ENCODE measurements at regions not wholly inside any gene's neighbourhood (a gene's known extent, or its start where the extent isn't known, plus 50 kb on each side); places are given as distances from the start of the nearest gene placed in this dataset.

- no peaks in the 10 kb centered on the region for H3K9me3 ChIP-seq (ENCODE audit: control extremely low read depth in 1 of 5, control insufficient read depth in 4 of 5, insufficient read depth in 2 of 5, low read depth in 1 of 5, low read length in 4 of 5)
- no peaks in the 10 kb centered on the region for H3K27me3 ChIP-seq (replicated peaks in 2 of 5; ENCODE audit: control insufficient read depth in 4 of 5, insufficient read depth in 5 of 5, low read length in 4 of 5)
- WGBS (ENCODE audit: insufficient coverage): 60% methylated on average over 1 of the region's 3 CpGs
- no peaks in the 10 kb centered on the region for H3K36me3 ChIP-seq (ENCODE audit: control insufficient read depth in 4 of 4, insufficient read depth in 4 of 4, low read length in 3 of 4)
- H3K4me3 ChIP-seq (ENCODE audit: control insufficient read depth in 1 of 7, extremely low read depth in 1 of 7, insufficient read depth in 4 of 7, low read depth in 2 of 7, low read length in 6 of 7): no peak overlapping the region
- peak; percentile 32 to 62 (median 56) for DNase-seq
- POLR2A ChIA-PET: no interaction called here
- H3K4me1 ChIP-seq (ENCODE audit: control extremely low read depth in 1 of 4, control insufficient read depth in 4 of 4, insufficient read depth in 4 of 4, low read length in 3 of 4): peaks cover 0 to 14% (median 7%) of the 10 kb centered on the region in 4 experiments
- H3K27ac ChIP-seq (ENCODE audit: insufficient read depth in 1 of 2, low read depth in 1 of 2, low read length in 2 of 2, poor library complexity in 1 of 2, severe bottlenecking in 2 of 2): no peak overlapping the region
- CTCF ChIA-PET: interaction anchor here (0.7 to 1.5 kb wide), 3 partner anchors 14 to 597 kb away, joined by 3 to 5 read pairs (median 4); no protein-coding TSS in a partner anchor
Observed at GRCh38 chr14:86057018-86057667, 527.2 kb downstream of the FLRT2 start.

GRCh38 chr14:86055512-86056075 is 525.6 kb downstream of the FLRT2 start:
- DNase-seq: peak in 2 of 3 donors; percentile 28 to 44
- POLR2A ChIA-PET: no interaction called here

GRCh38 chr14:86052868-86053267 is 522.9 kb downstream of the FLRT2 start:
- no peak for DNase-seq
- ChIA-PET CTCF (interaction anchor here (1.0 kb wide), 1 partner anchor 14 kb away, joined by 3 read pairs; no protein-coding TSS in a partner anchor), POLR2A (no interaction called here)
- WGBS (ENCODE audit: insufficient coverage): no CpG with 5 or more reads among the region's 1 CpG
- no peaks in the 10 kb centered on the region for H3K27me3 ChIP-seq (replicated peaks in 2 of 5; ENCODE audit: control insufficient read depth in 4 of 5, insufficient read depth in 5 of 5, low read length in 4 of 5)
- peaks cover 0 to 2% (median 0%) of the 10 kb centered on the region in 4 experiments for H3K4me1 ChIP-seq (ENCODE audit: control extremely low read depth in 1 of 4, control insufficient read depth in 4 of 4, insufficient read depth in 4 of 4, low read length in 3 of 4)
- H3K9me3 ChIP-seq (ENCODE audit: control extremely low read depth in 1 of 5, control insufficient read depth in 4 of 5, insufficient read depth in 2 of 5, low read depth in 1 of 5, low read length in 4 of 5): peaks cover 0 to 2% (median 0%) of the 10 kb centered on the region in 5 experiments
- H3K36me3 ChIP-seq (ENCODE audit: control insufficient read depth in 4 of 4, insufficient read depth in 4 of 4, low read length in 3 of 4): no peaks in the 10 kb centered on the region
- H3K27ac ChIP-seq (ENCODE audit: insufficient read depth in 1 of 2, low read depth in 1 of 2, low read length in 2 of 2, poor library complexity in 1 of 2, severe bottlenecking in 2 of 2): no peak overlapping the region
- no peak overlapping the region for H3K4me3 ChIP-seq (ENCODE audit: control insufficient read depth in 1 of 7, extremely low read depth in 1 of 7, insufficient read depth in 4 of 7, low read depth in 2 of 7, low read length in 6 of 7)

More at GRCh38 chr14:86055512-86056075, 525.6 kb downstream of the FLRT2 start:
- Histone ChIP-seq H3K4me1 (ENCODE audit: control extremely low read depth in 1 of 4, control insufficient read depth in 4 of 4, insufficient read depth in 4 of 4, low read length in 3 of 4) (peaks cover 0 to 2% (median 0%) of the 10 kb centered on the region in 4 experiments), H3K27ac (ENCODE audit: insufficient read depth in 1 of 2, low read depth in 1 of 2, low read length in 2 of 2, poor library complexity in 1 of 2, severe bottlenecking in 2 of 2) (no peak overlapping the region), H3K4me3 (ENCODE audit: control insufficient read depth in 1 of 7, extremely low read depth in 1 of 7, insufficient read depth in 4 of 7, low read depth in 2 of 7, low read length in 6 of 7) (no peak overlapping the region), H3K36me3 (ENCODE audit: control insufficient read depth in 4 of 4, insufficient read depth in 4 of 4, low read length in 3 of 4) (no peaks in the 10 kb centered on the region), H3K27me3 (replicated peaks in 2 of 5; ENCODE audit: control insufficient read depth in 4 of 5, insufficient read depth in 5 of 5, low read length in 4 of 5) (no peaks in the 10 kb centered on the region), H3K9me3 (ENCODE audit: control extremely low read depth in 1 of 5, control insufficient read depth in 4 of 5, insufficient read depth in 2 of 5, low read depth in 1 of 5, low read length in 4 of 5) (no peaks in the 10 kb centered on the region)
- 59% methylated on average over 2 of the region's 3 CpGs for whole genome bisulfite sequencing (ENCODE audit: insufficient coverage)
- CTCF ChIA-PET: interaction anchor here (1.0 kb wide), 1 partner anchor 598 kb away, joined by 3 read pairs; no protein-coding TSS in a partner anchor

GRCh38 chr14:86050757-86051156 is 520.8 kb downstream of the FLRT2 start:
- Histone ChIP-seq H3K4me3 (ENCODE audit: control insufficient read depth in 1 of 7, extremely low read depth in 1 of 7, insufficient read depth in 4 of 7, low read depth in 2 of 7, low read length in 6 of 7) (no peak overlapping the region), H3K4me1 (ENCODE audit: control extremely low read depth in 1 of 4, control insufficient read depth in 4 of 4, insufficient read depth in 4 of 4, low read length in 3 of 4) (peaks cover 0 to 2% (median 0%) of the 10 kb centered on the region in 4 experiments), H3K9me3 (ENCODE audit: control extremely low read depth in 1 of 5, control insufficient read depth in 4 of 5, insufficient read depth in 2 of 5, low read depth in 1 of 5, low read length in 4 of 5) (peaks cover 0 to 8% (median 0%) of the 10 kb centered on the region in 5 experiments), H3K27me3 (replicated peaks in 2 of 5; ENCODE audit: control insufficient read depth in 4 of 5, insufficient read depth in 5 of 5, low read length in 4 of 5) (no peaks in the 10 kb centered on the region), H3K36me3 (ENCODE audit: control insufficient read depth in 4 of 4, insufficient read depth in 4 of 4, low read length in 3 of 4) (no peaks in the 10 kb centered on the region), H3K27ac (ENCODE audit: insufficient read depth in 1 of 2, low read depth in 1 of 2, low read length in 2 of 2, poor library complexity in 1 of 2, severe bottlenecking in 2 of 2) (no peak overlapping the region)
- ChIA-PET CTCF (no interaction called here), POLR2A (no interaction called here)
- no CpG with 5 or more reads among the region's 5 CpGs for WGBS (ENCODE audit: insufficient coverage)
- DNase-seq: no peak

GRCh38 chr14:86050072-86050683 is 520.2 kb downstream of the FLRT2 start:
- WGBS (ENCODE audit: insufficient coverage): no CpG with 5 or more reads among the region's 2 CpGs
- no peaks in the 10 kb centered on the region for H3K36me3 ChIP-seq (ENCODE audit: control insufficient read depth in 4 of 4, insufficient read depth in 4 of 4, low read length in 3 of 4)
- H3K9me3 ChIP-seq (ENCODE audit: control extremely low read depth in 1 of 5, control insufficient read depth in 4 of 5, insufficient read depth in 2 of 5, low read depth in 1 of 5, low read length in 4 of 5): peaks cover 0 to 8% (median 0%) of the 10 kb centered on the region in 5 experiments
- H3K4me3 ChIP-seq (ENCODE audit: control insufficient read depth in 1 of 7, extremely low read depth in 1 of 7, insufficient read depth in 4 of 7, low read depth in 2 of 7, low read length in 6 of 7): no peak overlapping the region
- H3K27ac ChIP-seq (ENCODE audit: insufficient read depth in 1 of 2, low read depth in 1 of 2, low read length in 2 of 2, poor library complexity in 1 of 2, severe bottlenecking in 2 of 2): no peak overlapping the region
- ChIA-PET POLR2A (no interaction called here), CTCF (no interaction called here)
- no peaks in the 10 kb centered on the region for H3K27me3 ChIP-seq (replicated peaks in 2 of 5; ENCODE audit: control insufficient read depth in 4 of 5, insufficient read depth in 5 of 5, low read length in 4 of 5)
- DNase-seq: no peak
- H3K4me1 ChIP-seq (ENCODE audit: control extremely low read depth in 1 of 4, control insufficient read depth in 4 of 4, insufficient read depth in 4 of 4, low read length in 3 of 4): no peaks in the 10 kb centered on the region

- H3K4me1 ChIP-seq (ENCODE audit: control extremely low read depth in 1 of 4, control insufficient read depth in 4 of 4, insufficient read depth in 4 of 4, low read length in 3 of 4): no peaks in the 10 kb centered on the region
- ChIA-PET POLR2A (no interaction called here), CTCF (interaction anchor here (0.9 to 1.3 kb wide), 5 partner anchors 13 to 212 kb away, joined by 3 to 4 read pairs (median 3); no protein-coding TSS in a partner anchor)
- 100% methylated on average over 1 of the region's 1 CpG for WGBS (ENCODE audit: insufficient coverage)
- H3K27ac ChIP-seq (ENCODE audit: insufficient read depth in 1 of 2, low read depth in 1 of 2, low read length in 2 of 2, poor library complexity in 1 of 2, severe bottlenecking in 2 of 2): no peak overlapping the region
- no peaks in the 10 kb centered on the region for H3K27me3 ChIP-seq (replicated peaks in 2 of 5; ENCODE audit: control insufficient read depth in 4 of 5, insufficient read depth in 5 of 5, low read length in 4 of 5)
- no peak overlapping the region for H3K4me3 ChIP-seq (ENCODE audit: control insufficient read depth in 1 of 7, extremely low read depth in 1 of 7, insufficient read depth in 4 of 7, low read depth in 2 of 7, low read length in 6 of 7)
- no peaks in the 10 kb centered on the region for H3K36me3 ChIP-seq (ENCODE audit: control insufficient read depth in 4 of 4, insufficient read depth in 4 of 4, low read length in 3 of 4)
- DNase-seq: no peak
- H3K9me3 ChIP-seq (ENCODE audit: control extremely low read depth in 1 of 5, control insufficient read depth in 4 of 5, insufficient read depth in 2 of 5, low read depth in 1 of 5, low read length in 4 of 5): no peaks in the 10 kb centered on the region
Observed at GRCh38 chr14:86039176-86039575, 509.2 kb downstream of the FLRT2 start.

Measured in common myeloid progenitor, CD34-positive (primary cell).